PC-3 (cell line): ENCODE measurements at regions not wholly inside any gene's neighbourhood (a gene's known extent, or its start where the extent isn't known, plus 50 kb on each side); places are given as distances from the start of the nearest gene placed in this dataset.

ENCODE experiments used
- EZH2 ChIP-seq: fragments of 300-600 bp; sonication (generic); IDR thresholded peaks from one replicate; pipeline ENCODE4 v1.6.1; 2017; ENCODE audit warnings: antibody characterized with exemption, mild to moderate bottlenecking, low read length; ENCODE audit not compliant: unreplicated experiment
- TF ChIP-seq, protein P1 (sequence below): fragments of 300-600 bp; sonication (generic); conservative IDR thresholded peaks from 2 replicates; pipeline ENCODE4 v1.5.1; 2017; ENCODE audit warnings: antibody characterized with exemption, low read depth, mild to moderate bottlenecking, low read length

DNA sequence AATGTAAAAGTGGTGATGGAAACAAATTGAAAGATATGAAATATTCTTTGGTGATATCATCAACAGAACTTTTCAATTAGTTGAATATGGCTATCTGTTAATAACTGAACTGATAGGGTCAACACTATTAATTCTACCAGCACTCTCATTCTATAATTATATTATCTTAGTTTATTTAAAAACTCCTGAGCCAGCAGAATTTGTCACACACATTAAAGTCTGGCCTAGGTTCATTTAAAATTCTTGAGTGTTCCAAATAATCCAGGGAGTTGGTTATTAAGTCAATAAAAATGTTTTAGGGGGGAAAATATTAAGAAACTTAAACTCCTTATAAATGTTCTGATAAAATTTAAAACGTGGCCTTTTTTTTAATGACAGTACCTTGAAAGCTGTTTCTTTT is 189.6 kb upstream of the GRM7 start:
- TF ChIP-seq, protein P1, sequence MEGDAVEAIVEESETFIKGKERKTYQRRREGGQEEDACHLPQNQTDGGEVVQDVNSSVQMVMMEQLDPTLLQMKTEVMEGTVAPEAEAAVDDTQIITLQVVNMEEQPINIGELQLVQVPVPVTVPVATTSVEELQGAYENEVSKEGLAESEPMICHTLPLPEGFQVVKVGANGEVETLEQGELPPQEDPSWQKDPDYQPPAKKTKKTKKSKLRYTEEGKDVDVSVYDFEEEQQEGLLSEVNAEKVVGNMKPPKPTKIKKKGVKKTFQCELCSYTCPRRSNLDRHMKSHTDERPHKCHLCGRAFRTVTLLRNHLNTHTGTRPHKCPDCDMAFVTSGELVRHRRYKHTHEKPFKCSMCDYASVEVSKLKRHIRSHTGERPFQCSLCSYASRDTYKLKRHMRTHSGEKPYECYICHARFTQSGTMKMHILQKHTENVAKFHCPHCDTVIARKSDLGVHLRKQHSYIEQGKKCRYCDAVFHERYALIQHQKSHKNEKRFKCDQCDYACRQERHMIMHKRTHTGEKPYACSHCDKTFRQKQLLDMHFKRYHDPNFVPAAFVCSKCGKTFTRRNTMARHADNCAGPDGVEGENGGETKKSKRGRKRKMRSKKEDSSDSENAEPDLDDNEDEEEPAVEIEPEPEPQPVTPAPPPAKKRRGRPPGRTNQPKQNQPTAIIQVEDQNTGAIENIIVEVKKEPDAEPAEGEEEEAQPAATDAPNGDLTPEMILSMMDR = no peak
- TF ChIP-seq EZH2 = no peak
